Karpas-422 (cell line): ENCODE measurements at regions not wholly inside any gene's neighbourhood (a gene's known extent, or its start where the extent isn't known, plus 50 kb on each side); places are given as distances from the start of the nearest gene placed in this dataset.
"Not testable (repeated sequence)": the region's sequence is repeated elsewhere in the genome, so short reads cannot be mapped to it uniquely, and the experiment has no call there.

Experiments used
- DNase-seq: peaks from one replicate; pipeline ENCODE4 v3.0.0-alpha.2; 2015
- H2AFZ ChIP-seq: fragments of 200-600 bp; sonication (generic); 2 replicates; pipeline ENCODE4 v1.6.1; 2014; ENCODE audit warnings: antibody characterized with exemption, low read length, mixed read lengths
- H3K27ac ChIP-seq: fragments of 200-600 bp; sonication (generic); 2 replicates; pipeline ENCODE4 v1.5.1; 2014; ENCODE audit warnings: mild to moderate bottlenecking, low read length, moderate library complexity
- H3K27me3 ChIP-seq: fragments of 200-600 bp; sonication (generic); 2 replicates; pipeline ENCODE4 v1.6.1; 2014; ENCODE audit warnings: low read length, mixed read lengths
- H3K36me3 ChIP-seq: fragments of 200-600 bp; sonication (generic); 2 replicates; pipeline ENCODE4 v1.6.1; 2014; ENCODE audit warnings: low read length, mixed read lengths; ENCODE audit not compliant: insufficient read depth
- H3K4me1 ChIP-seq: fragments of 200-600 bp; sonication (generic); 2 replicates; pipeline ENCODE4 v1.6.1; 2014; ENCODE audit warnings: mild to moderate bottlenecking, low read length, mixed read lengths
- H3K4me2 ChIP-seq: fragments of 200-600 bp; sonication (generic); 2 replicates; pipeline ENCODE4 v1.6.1; 2014; ENCODE audit warnings: low read length, low read depth, mild to moderate bottlenecking; ENCODE audit not compliant: poor library complexity, severe bottlenecking
- H3K4me3 ChIP-seq: fragments of 200-600 bp; sonication (generic); 2 replicates; pipeline ENCODE4 v1.5.1; 2014; ENCODE audit warnings: mild to moderate bottlenecking, antibody characterized with exemption, low read length, mixed read lengths
- H3K79me2 ChIP-seq: fragments of 200-600 bp; sonication (generic); 2 replicates; pipeline ENCODE4 v1.6.1; 2014; ENCODE audit warnings: mild to moderate bottlenecking, low read length, mixed read lengths
- H3K9ac ChIP-seq: fragments of 200-600 bp; sonication (generic); 2 replicates; pipeline ENCODE4 v1.6.0; 2014; ENCODE audit warnings: low read length
- H3K9me2 ChIP-seq: fragments of 200-600 bp; sonication (generic), shearing (Covaris generic); replicated peaks from 2 replicates; pipeline ENCODE4 v1.6.0; 2014; ENCODE audit warnings: mild to moderate bottlenecking, low read length, moderate library complexity; ENCODE audit not compliant: insufficient read depth
- H3K9me3 ChIP-seq: fragments of 300-700, 200-600 bp; sonication (generic); 2 replicates; pipeline ENCODE4 v1.6.1; 2014; ENCODE audit warnings: low read length, mixed read lengths
- H4K20me1 ChIP-seq: fragments of 200-600 bp; sonication (generic); 2 replicates; pipeline ENCODE4 v1.6.1; 2014; ENCODE audit warnings: mild to moderate bottlenecking, antibody characterized with exemption, low read length, low read depth; ENCODE audit not compliant: insufficient read depth

DNA sequence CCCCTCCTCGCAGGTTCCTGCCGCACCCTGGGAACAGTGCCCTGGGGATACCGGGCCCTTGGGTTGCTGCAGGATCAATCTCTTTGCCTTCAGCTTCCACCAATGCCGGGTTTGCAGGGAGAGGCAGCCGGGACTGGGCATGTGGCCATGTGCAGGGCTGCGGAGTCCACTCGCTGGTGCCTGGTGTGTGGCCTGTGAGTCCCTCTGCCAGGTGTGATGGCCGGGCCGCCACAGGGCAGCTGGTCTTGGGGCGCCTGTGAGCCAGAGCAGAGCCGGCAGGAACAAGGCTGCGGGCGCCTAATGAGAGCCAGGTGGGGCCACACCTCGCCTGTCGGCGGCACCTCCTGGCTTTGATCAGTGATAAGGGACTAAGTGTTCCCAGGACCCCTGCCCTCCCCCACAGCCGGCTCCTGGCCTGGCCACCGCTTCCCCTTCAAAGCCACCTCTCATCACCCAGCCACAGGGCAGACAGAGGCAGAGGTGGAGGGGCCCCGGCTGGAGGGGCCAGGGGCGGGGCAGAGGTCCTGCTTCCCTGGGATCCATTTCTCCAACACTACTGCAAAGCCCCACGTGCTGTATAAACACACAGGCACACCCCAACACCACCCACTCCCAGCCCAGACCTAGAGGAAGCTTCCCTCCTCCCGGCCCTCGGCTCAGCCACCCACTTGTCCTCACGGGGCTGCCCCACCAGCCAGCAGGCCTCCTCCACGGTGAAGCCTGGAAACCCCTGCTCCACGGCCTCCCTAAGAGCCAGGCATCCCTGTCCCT lies 132.7 kb downstream of the CPZ start:
- Histone ChIP-seq H3K9me2 (no peaks in the 10 kb centered on the region), H3K9me3 (no peaks in the 10 kb centered on the region), H3K36me3 (no peaks in the 10 kb centered on the region), H4K20me1 (no peaks in the 10 kb centered on the region), H3K4me3 (no peak overlapping the region), H3K79me2 (no peaks in the 10 kb centered on the region), H3K4me1 (no peaks in the 10 kb centered on the region), H3K9ac (no peak overlapping the region), H3K27ac (no peak overlapping the region), H3K4me2 (no peak overlapping the region), H3K27me3 (no peaks in the 10 kb centered on the region), H2AFZ (no peak overlapping the region)
- DNase-seq, result no peak

DNA sequence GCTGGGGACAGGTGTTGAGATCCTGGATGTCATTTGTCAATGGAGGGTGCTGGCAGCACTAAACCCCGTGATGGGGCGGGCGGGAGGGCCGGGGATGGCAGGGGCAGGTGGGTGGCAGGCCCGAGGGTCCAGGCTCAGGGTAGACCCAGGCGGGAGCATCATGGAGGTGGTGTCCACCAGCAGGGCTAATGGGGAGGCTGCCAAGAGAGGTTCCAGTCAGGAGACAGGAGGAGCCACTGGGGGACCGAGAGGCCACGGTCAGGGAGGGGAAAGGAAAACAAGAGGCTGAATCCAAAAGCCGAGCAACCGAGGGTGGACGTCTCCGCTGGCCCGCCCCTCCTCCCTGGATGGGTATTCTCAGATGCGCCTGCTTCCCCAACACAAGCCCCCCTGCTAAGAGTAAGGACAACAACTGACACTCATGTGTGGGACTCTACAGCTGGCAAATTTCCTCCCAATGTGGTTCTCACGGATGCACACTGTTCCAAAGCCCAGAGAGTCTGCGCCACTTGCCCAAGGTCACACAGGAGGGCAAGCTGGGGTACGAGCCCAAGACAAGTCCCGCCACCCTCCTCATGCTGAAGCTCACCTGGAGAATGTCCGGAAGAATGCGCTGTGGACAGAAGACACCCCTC lies 132.0 kb downstream of the CPZ start:
- Histone ChIP-seq H4K20me1 (no peaks in the 10 kb centered on the region), H3K4me3 (no peak overlapping the region), H3K79me2 (no peaks in the 10 kb centered on the region), H3K36me3 (no peaks in the 10 kb centered on the region), H3K9ac (no peak overlapping the region), H3K9me2 (no peaks in the 10 kb centered on the region), H3K27ac (no peak overlapping the region), H3K27me3 (no peaks in the 10 kb centered on the region), H3K9me3 (no peaks in the 10 kb centered on the region), H2AFZ (no peak overlapping the region), H3K4me1 (no peaks in the 10 kb centered on the region), H3K4me2 (no peak overlapping the region)
- DNase-seq, result no peak

DNA sequence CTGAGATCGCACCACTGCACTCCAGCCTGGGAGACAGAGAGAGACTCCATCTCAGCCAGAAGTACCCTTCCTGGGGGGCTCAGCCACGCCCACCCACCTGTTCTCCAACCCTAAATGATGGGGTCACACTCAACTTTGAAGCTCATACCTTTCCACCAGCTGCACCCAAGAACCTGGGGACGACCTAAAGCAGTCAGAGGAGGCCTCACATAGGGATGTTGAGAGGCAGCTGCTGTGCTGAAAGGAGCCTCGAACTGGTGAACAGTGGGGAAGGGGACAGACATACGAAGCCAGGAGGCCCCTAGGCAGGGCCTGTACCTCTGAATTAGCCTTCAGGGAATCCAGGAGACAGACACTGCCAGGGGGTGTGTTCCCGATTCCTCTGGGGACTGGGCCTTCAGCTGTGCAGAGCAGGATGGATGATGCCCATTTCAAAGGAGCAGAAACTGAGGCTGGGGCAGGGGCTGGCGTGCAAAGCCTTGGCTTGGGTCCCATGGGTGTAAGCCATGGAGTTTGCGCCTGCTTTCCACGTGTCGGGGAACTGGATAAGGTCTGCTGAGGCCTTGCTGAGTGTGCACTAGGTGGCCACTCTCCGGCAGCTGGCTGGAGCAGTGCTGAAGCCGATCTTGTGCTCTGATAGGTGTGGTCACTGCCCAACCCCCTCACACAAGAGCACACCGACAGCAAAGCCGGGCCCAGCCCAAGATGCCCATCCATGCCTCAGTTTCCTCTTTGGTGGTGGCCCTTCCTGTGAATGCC lies 130.8 kb downstream of the CPZ start:
- Histone ChIP-seq H3K9me3 (no peaks in the 10 kb centered on the region), H3K36me3 (no peaks in the 10 kb centered on the region), H3K79me2 (no peaks in the 10 kb centered on the region), H3K9ac (no peak overlapping the region), H2AFZ (no peak overlapping the region), H3K4me1 (no peaks in the 10 kb centered on the region), H3K27ac (no peak overlapping the region), H3K4me3 (no peak overlapping the region), H4K20me1 (no peaks in the 10 kb centered on the region), H3K9me2 (no peaks in the 10 kb centered on the region), H3K27me3 (no peaks in the 10 kb centered on the region), H3K4me2 (no peak overlapping the region)
- no peak for DNase-seq

DNA sequence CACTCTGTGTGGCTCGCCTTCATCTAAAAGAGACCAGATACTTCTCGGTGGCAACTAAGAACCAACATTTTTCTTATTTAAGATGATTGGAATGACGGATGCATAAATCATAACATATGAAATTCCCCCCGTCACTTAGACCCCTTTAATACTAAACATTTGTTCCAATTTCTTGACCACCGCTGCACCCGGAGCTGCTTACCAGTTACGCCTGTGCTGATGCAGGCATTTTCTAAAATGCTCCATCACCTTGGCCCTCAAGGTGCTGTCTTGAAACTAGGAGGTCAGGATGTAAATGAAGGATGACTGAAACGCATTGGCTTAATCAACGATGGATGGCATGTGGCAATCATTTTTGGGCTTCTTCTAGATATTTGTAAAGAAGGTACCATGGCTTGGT lies 130.0 kb downstream of the CPZ start:
- H3K36me3 ChIP-seq, result no peaks in the 10 kb centered on the region
- no peak overlapping the region for H3K4me3 ChIP-seq
- H2AFZ ChIP-seq, result no peak overlapping the region
- H3K79me2 ChIP-seq, result no peaks in the 10 kb centered on the region
- no peaks in the 10 kb centered on the region for H4K20me1 ChIP-seq
- no peak for DNase-seq
- no peaks in the 10 kb centered on the region for H3K27me3 ChIP-seq
- no peak overlapping the region for H3K27ac ChIP-seq
- no peak overlapping the region for H3K9ac ChIP-seq
- H3K9me2 ChIP-seq, result no peaks in the 10 kb centered on the region
- H3K4me1 ChIP-seq, result no peaks in the 10 kb centered on the region
- no peak overlapping the region for H3K4me2 ChIP-seq
- no peaks in the 10 kb centered on the region for H3K9me3 ChIP-seq

DNA sequence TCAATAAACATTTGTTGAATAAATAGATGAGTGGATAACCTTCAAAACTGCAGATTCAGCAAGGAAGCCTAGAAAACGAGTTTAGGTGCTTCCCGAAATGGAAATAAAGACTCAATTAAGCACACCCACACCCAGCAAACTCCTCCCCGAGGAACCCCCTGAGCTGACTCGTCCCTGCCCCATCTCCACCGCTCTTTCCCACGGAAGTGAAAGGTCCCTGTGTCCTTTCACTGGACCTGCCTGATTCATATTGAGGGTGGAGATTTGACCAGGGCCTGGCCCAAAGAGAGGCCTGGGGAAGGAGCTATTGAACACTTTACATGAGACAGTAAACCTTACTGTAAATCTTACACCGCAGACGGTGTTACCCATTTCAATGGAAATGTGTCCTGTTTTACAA lies 129.1 kb downstream of the CPZ start:
- Histone ChIP-seq H3K27ac (no peak overlapping the region), H3K9me3 (no peaks in the 10 kb centered on the region), H3K9me2 (no peaks in the 10 kb centered on the region), H3K4me2 (no peak overlapping the region), H2AFZ (no peak overlapping the region), H3K4me1 (no peaks in the 10 kb centered on the region), H3K4me3 (no peak overlapping the region), H4K20me1 (no peaks in the 10 kb centered on the region), H3K36me3 (no peaks in the 10 kb centered on the region), H3K79me2 (no peaks in the 10 kb centered on the region), H3K9ac (no peak overlapping the region), H3K27me3 (no peaks in the 10 kb centered on the region)
- no peak for DNase-seq

DNA sequence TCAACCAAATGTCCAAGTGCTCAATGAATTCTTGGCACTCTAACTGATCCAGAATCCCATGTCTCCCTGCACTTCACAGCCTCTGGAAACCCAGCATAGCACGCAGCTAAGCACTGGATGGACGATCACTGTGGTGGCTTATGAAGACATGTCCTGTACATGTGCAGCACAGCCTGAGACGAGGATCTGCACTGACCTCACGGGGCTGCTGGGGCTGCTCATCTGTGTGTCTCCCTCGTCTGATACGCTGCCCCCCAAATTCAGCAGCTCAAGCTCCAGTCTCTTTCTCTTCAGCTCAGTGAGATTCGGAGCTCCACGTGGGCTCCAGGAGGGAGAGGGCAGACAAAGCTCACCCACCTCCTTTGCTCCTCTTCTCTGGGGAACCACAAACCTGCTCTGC lies 126.9 kb downstream of the CPZ start:
- Histone ChIP-seq H3K27ac (no peak overlapping the region), H3K4me3 (no peak overlapping the region), H3K9ac (no peak overlapping the region), H3K9me3 (peaks cover 4% of the 10 kb centered on the region), H3K27me3 (no peaks in the 10 kb centered on the region), H2AFZ (no peak overlapping the region), H3K9me2 (no peaks in the 10 kb centered on the region), H4K20me1 (no peaks in the 10 kb centered on the region), H3K79me2 (no peaks in the 10 kb centered on the region), H3K4me1 (no peaks in the 10 kb centered on the region), H3K4me2 (no peak overlapping the region), H3K36me3 (no peaks in the 10 kb centered on the region)
- DNase-seq, result no peak

DNA sequence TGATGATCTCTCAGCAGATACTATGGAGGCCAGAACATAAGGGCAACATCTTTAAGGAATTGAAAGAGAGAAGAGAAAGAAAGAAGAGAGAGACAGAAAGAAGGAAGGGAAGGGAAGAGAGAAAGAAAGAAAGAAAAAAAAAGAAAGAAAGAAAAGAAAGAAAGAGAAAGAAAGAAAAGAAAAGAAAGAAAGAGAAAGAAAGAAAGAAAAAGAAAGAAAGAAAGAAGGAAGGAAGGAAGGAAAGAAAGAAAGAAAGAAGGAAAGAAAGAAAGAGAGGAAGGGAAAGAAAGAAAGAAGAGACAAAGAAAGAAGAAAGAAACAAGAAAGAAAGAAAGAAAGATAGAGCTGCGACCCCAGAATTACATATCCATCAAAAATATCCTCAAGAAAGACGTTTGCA lies 124.9 kb downstream of the CPZ start:
- H3K36me3 ChIP-seq, H3K9me2 ChIP-seq, H3K4me1 ChIP-seq, H3K79me2 ChIP-seq, H2AFZ ChIP-seq, H3K4me3 ChIP-seq, H3K27me3 ChIP-seq, H3K9me3 ChIP-seq, H3K9ac ChIP-seq, H3K4me2 ChIP-seq, H3K27ac ChIP-seq, H4K20me1 ChIP-seq, DNase-seq: not testable (repeated sequence)

DNA sequence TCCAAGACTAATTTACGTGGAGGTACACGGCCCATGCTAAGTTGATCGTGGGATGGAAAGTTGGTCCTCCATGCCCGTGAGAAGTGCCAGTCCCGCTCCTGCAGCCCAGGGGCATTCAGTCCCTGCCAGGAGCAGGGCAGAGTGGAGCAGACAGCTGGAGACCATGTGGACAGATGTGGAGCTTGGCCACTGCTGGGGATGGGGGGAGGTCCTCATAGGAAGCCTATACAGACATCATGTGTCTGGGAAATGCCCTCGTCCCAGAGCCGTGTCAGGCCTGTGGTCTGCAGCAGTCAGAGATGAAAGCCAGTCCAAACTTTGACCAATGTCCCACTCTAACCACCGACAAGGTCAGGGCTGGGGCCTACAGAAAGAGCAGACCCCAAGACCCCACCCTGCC lies 118.4 kb downstream of the CPZ start:
- H3K4me3 ChIP-seq, result no peak overlapping the region
- peaks cover 10% of the 10 kb centered on the region for H3K9me3 ChIP-seq
- no peak overlapping the region for H2AFZ ChIP-seq
- H3K4me1 ChIP-seq, result no peaks in the 10 kb centered on the region
- H3K36me3 ChIP-seq, result no peaks in the 10 kb centered on the region
- no peak overlapping the region for H3K27ac ChIP-seq
- no peak overlapping the region for H3K9ac ChIP-seq
- no peak overlapping the region for H3K4me2 ChIP-seq
- H3K9me2 ChIP-seq, result no peaks in the 10 kb centered on the region
- no peaks in the 10 kb centered on the region for H4K20me1 ChIP-seq
- H3K79me2 ChIP-seq, result no peaks in the 10 kb centered on the region
- H3K27me3 ChIP-seq, result no peaks in the 10 kb centered on the region
- no peak for DNase-seq
